IPS-18a (cell line): ENCODE measurements at regions not wholly inside any gene's neighbourhood (a gene's known extent, or its start where the extent isn't known, plus 50 kb on each side); places are given as distances from the start of the nearest gene placed in this dataset.
"Not testable (repeated sequence)": the region's sequence is repeated elsewhere in the genome, so short reads cannot be mapped to it uniquely, and the experiment has no call there.

Source experiments
- H3K27ac ChIP-seq: one replicate; pipeline ENCODE4 v1.5.1; 2013; ENCODE audit warnings: low read length
- H3K27me3 ChIP-seq: one replicate; pipeline ENCODE4 v1.6.1; 2013; ENCODE audit warnings: mild to moderate bottlenecking, low read length; ENCODE audit not compliant: control insufficient read depth, insufficient read depth
- H3K36me3 ChIP-seq: one replicate; pipeline ENCODE4 v1.6.1; 2013; ENCODE audit warnings: low read depth, low read length; ENCODE audit not compliant: control insufficient read depth
- H3K4me1 ChIP-seq: one replicate; pipeline ENCODE4 v1.6.1; 2013; ENCODE audit warnings: low read depth, low read length; ENCODE audit not compliant: control insufficient read depth
- H3K4me3 ChIP-seq: one replicate; pipeline ENCODE4 v1.5.1; 2013; ENCODE audit warnings: low read length
- H3K9ac ChIP-seq: one replicate; pipeline ENCODE4 v1.6.1; 2013; ENCODE audit warnings: mild to moderate bottlenecking, low read length, moderate library complexity
- H3K9me3 ChIP-seq: one replicate; pipeline ENCODE4 v1.6.1; 2013; ENCODE audit warnings: low read depth, low read length; ENCODE audit not compliant: control insufficient read depth

GRCh38 chr20:29687438-29687837 lies 1570.0 kb upstream of the DEFB115 start:
- H3K4me3 ChIP-seq: no peak overlapping the region
- H3K9me3 ChIP-seq: peaks cover 29% of the 10 kb centered on the region
- no peak overlapping the region for H3K27ac ChIP-seq
- H3K4me1 ChIP-seq: no peaks in the 10 kb centered on the region
- no peak overlapping the region for H3K9ac ChIP-seq
- no peaks in the 10 kb centered on the region for H3K27me3 ChIP-seq
- no peaks in the 10 kb centered on the region for H3K36me3 ChIP-seq

DNA sequence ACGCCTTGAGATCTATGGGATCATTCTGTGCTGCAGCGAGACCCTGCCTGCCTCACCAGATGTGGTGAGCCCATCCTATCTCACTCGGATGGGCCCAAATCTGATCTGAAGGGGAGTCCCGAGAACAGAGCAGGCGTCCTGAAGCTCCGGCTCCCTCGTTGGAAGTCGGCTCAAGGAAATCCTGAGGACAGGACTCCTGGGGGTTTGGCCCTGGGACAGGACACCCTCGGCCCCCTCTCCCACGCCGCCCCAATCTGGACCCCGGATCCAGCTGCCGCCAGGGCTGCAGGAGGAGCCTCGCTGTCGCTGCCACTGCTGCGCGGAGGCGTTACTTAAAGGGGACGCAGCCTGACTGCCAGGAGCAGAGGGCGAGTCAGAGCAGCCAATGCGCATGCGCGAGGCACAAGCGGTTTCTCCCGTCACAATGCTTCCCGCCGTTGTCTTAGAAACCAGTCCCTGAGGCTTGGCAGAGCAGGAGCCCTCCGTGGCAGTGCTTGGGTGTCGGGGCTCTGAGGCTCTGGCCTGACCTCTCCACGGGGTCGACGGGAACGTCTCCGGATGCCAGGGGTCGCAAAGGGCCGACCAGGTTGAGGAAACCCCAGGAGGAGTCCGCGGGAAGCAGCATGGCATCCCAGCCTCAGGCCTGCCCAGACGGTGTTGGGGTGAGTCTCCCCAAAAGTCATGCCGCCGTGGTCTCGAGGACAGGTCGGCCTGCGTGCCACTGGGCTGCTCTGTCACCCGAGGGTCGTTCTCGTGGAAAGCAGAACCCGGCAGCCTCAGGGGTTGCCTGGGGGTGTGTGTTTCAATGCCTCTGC lies 1567.8 kb upstream of the DEFB115 start:
- H3K27ac ChIP-seq: no peak overlapping the region
- H3K4me3 ChIP-seq: no peak overlapping the region
- H3K4me1 ChIP-seq: no peaks in the 10 kb centered on the region
- H3K27me3 ChIP-seq: no peaks in the 10 kb centered on the region
- H3K9me3 ChIP-seq: peaks cover 42% of the 10 kb centered on the region
- no peaks in the 10 kb centered on the region for H3K36me3 ChIP-seq
- H3K9ac ChIP-seq: no peak overlapping the region

GRCh38 chr20:29690274-29690673 lies 1567.2 kb upstream of the DEFB115 start:
- Histone ChIP-seq H3K27me3 (no peaks in the 10 kb centered on the region), H3K9me3 (peaks cover 46% of the 10 kb centered on the region), H3K9ac (no peak overlapping the region), H3K27ac (no peak overlapping the region), H3K4me3 (no peak overlapping the region), H3K4me1 (no peaks in the 10 kb centered on the region), H3K36me3 (no peaks in the 10 kb centered on the region)

- Histone ChIP-seq H3K9me3 (peaks cover 26% of the 10 kb centered on the region), H3K4me3 (no peak overlapping the region), H3K27ac (no peak overlapping the region), H3K4me1 (no peaks in the 10 kb centered on the region), H3K9ac (no peak overlapping the region), H3K36me3 (no peaks in the 10 kb centered on the region), H3K27me3 (no peaks in the 10 kb centered on the region)
These were observed 1516.9 kb upstream of the DEFB115 start for GRCh38 chr20:29740601-29740950.

DNA sequence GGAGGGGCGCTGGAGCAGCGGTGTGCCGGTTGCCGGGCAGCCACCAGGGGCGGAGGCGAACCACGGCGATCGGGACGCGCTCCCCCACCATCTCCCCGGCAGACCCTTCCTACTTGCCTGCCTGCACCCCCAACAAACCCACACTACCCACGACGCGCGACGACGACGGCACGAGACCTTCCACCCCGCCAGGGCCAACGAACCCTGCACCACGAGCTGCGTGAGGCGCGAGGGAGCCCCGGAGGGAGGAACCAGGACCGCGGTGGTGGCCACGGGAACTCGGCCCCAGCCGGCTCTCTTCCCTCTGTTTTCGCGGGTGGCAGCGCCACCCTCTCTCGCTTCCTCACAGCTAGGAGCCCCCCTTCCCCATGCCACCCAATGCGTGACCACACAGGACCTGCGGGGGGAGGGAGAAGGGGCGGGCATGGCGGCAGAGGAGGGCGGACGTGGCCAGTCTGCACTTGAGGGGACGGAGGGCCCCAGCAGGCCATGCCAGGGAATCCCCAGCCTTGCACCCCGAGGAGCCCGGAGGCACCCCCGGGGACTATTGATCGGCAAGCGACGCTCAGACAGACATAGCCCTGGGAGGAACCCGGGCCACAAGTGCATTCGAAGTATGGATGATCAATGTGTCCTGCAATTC lies 1516.4 kb upstream of the DEFB115 start:
- Histone ChIP-seq H3K4me1 (no peaks in the 10 kb centered on the region), H3K27me3 (no peaks in the 10 kb centered on the region), H3K4me3 (no peak overlapping the region), H3K9me3 (peaks cover 26% of the 10 kb centered on the region), H3K36me3 (no peaks in the 10 kb centered on the region), H3K27ac (no peak overlapping the region), H3K9ac (no peak overlapping the region)

GRCh38 chr20:29741594-29741893 lies 1515.9 kb upstream of the DEFB115 start:
- H3K36me3 ChIP-seq: no peaks in the 10 kb centered on the region
- no peak overlapping the region for H3K9ac ChIP-seq
- no peak overlapping the region for H3K4me3 ChIP-seq
- H3K9me3 ChIP-seq: peaks cover 29% of the 10 kb centered on the region
- no peaks in the 10 kb centered on the region for H3K27me3 ChIP-seq
- no peaks in the 10 kb centered on the region for H3K4me1 ChIP-seq
- no peak overlapping the region for H3K27ac ChIP-seq

DNA sequence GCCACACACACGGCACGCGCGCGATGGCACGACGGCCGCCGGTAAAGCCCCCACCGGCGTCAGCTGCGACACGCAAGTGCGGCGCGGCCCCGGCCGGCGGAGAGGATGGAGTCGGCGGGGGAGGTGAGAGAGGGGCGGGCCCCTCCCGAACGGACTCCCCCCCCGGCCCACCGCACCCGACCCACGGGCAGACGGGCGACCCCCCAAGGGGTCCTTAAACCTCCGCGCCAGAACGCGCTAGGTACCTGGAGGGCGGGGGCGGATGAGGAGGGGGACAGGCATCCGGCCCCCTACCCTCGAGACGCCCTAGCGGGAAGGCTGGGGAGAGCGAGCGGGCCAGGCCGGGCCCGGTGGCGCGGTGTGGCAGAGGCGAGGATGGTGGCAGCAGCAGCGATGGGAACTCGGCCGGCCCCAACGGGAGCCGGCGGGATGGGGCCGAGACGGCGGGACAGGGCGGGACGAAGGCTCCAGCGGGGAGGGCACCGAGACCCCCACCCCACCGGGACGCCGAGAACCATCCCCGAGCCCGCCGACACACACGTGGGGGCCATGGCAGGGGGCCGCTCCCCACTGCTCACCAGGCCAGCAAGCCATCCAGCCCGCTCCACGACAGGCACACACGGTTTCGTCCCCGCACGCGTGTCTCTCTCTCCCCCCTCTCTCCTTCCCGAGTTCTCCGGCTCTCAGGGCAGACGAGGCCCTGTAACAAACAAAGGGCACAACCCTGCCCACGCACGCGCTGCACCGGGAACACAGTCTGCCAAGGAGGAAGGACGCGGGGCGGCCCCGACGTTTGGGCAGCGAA lies 1515.4 kb upstream of the DEFB115 start:
- Histone ChIP-seq H3K4me3 (no peak overlapping the region), H3K9me3 (peaks cover 29% of the 10 kb centered on the region), H3K9ac (no peak overlapping the region), H3K27ac (no peak overlapping the region), H3K36me3 (no peaks in the 10 kb centered on the region), H3K4me1 (no peaks in the 10 kb centered on the region), H3K27me3 (no peaks in the 10 kb centered on the region)

- Histone ChIP-seq H3K9ac (no peak overlapping the region), H3K9me3 (peaks cover 24% of the 10 kb centered on the region), H3K4me3 (no peak overlapping the region), H3K36me3 (no peaks in the 10 kb centered on the region), H3K27ac (no peak overlapping the region), H3K27me3 (no peaks in the 10 kb centered on the region), H3K4me1 (no peaks in the 10 kb centered on the region)
These were observed 1514.8 kb upstream of the DEFB115 start for GRCh38 chr20:29742699-29743100.

DNA sequence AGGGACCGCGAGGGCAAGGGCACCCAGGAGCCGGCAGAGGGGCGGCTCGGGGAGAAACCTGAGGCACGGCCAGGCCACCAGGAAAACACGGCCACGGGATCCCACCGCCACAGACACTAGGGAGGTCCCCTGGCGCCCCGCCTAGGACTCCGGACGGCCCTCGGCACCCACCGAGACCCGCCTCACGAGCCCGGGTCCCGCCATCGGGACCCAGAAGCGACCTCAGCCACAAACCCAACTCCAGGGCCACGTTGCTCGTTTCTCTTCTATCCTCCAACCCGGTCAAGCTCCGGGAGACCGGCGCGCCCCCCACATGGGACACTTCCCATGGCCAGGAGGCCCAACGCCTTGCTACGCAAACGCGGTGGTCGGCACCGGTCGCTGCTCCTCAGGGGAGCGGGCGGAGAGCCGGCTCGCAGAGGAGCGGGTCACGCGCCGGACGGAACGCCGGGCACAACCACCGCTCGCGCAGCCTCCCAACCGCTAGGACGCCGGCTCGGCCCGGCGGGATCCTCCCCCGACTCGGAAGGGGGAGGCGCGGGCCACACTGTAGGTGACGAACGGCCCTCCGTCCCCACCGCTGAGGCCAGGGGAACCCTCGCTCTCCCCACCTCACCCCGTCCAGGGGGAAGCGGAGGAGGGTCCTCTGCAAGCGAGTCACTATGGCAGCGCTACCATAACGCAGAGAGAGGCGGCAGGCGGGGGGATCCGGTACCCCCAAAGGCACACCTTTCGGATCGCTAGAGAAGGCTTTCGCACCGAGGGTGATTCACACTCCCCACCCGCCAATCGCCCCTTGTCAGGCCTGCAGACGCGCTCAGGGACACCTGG lies 1514.1 kb upstream of the DEFB115 start:
- H3K9me3 ChIP-seq: peaks cover 19% of the 10 kb centered on the region
- H3K27ac ChIP-seq: no peak overlapping the region
- no peak overlapping the region for H3K4me3 ChIP-seq
- no peaks in the 10 kb centered on the region for H3K36me3 ChIP-seq
- no peaks in the 10 kb centered on the region for H3K4me1 ChIP-seq
- no peak overlapping the region for H3K9ac ChIP-seq
- H3K27me3 ChIP-seq: no peaks in the 10 kb centered on the region

- Histone ChIP-seq H3K9ac (no peak overlapping the region), H3K4me3 (no peak overlapping the region), H3K4me1 (no peaks in the 10 kb centered on the region), H3K27me3 (no peaks in the 10 kb centered on the region), H3K36me3 (no peaks in the 10 kb centered on the region), H3K9me3 (peaks cover 16% of the 10 kb centered on the region), H3K27ac (no peak overlapping the region)
These were observed 1513.4 kb upstream of the DEFB115 start for GRCh38 chr20:29744071-29744470.

DNA sequence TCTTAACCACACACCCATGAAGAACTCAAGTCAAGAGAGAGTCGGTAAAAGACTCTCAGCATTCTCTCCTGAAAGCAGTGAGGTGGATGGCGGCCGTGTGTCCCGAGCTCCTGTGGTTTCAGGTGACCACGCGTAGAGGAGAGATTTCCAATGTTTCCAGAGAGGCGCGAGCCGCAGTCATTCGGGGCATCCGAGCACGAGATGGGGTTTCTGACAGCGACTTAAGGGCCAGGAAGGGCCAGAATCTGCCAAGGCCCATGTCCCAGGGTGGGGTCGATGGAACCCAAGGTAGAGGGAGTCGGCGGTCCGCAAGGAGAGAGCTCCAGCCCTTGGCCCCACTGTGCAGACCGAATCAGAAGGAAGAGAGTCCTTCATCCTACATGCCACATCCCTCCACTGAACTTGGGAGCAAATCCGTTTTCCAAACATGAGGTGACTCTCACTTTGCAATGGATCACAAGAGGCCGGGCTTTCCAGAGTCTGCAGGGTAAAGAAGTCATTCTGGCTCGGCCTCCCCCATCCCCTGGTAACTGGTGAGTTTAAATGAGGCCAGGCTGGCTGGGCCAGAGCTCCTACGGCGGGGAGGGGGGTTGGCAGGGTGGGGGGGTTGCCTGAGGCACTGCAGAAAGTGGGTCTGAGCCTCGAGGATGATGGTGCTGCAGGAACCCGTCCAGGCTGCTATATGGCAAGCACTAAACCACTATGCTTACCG lies 1511.8 kb upstream of the DEFB115 start:
- not testable (repeated sequence) for H3K9ac ChIP-seq, H3K4me3 ChIP-seq, H3K27me3 ChIP-seq, H3K27ac ChIP-seq, H3K9me3 ChIP-seq, H3K4me1 ChIP-seq, H3K36me3 ChIP-seq
